ENCODE measurements at regions not wholly inside any gene's neighbourhood (a gene's known extent, or its start where the extent isn't known, plus 50 kb on each side); places are given as distances from the start of the nearest gene placed in this dataset.

DNA sequence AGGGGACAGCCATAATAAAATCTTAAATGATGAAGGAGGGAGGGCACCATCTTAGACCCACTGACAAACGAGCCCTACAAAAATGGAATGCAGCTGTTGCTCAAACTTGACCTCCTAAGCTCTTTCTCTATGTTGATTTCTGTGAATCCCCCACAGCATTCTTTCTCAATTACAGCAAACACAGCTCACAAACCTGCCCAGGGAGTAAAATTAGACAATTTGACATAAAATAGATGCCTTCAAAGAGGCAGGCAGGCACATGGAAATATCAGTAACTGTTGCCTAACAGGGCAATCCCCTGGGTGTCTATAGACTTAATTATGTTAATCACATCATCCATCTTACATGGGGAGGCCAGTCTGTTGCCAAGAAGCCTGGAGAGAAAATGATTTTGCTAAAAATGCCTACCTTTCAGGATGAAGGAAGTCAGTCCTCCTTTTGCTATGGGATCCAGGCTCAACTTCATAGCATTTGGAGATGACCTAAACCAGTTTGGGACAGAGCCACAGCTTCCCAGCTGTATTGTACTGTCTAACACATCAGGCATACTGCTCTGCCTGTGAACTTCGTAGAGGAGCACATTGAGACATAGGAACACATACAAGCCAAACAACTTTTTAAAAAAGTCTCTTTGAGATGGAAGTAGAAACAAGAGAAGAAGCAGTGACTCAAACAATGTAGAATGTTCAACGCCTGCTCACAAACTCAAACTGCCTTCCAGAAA, 1177.4 kb downstream of the SORCS1 start:
- intact Hi-C loops (cut with DNase I; ENCODE audit: low total_unique reads), result no loop called here
- no peak for TF ChIP-seq POLR2A (IDR thresholded peaks at IDR 0.05)
- TF ChIP-seq, protein P1, sequence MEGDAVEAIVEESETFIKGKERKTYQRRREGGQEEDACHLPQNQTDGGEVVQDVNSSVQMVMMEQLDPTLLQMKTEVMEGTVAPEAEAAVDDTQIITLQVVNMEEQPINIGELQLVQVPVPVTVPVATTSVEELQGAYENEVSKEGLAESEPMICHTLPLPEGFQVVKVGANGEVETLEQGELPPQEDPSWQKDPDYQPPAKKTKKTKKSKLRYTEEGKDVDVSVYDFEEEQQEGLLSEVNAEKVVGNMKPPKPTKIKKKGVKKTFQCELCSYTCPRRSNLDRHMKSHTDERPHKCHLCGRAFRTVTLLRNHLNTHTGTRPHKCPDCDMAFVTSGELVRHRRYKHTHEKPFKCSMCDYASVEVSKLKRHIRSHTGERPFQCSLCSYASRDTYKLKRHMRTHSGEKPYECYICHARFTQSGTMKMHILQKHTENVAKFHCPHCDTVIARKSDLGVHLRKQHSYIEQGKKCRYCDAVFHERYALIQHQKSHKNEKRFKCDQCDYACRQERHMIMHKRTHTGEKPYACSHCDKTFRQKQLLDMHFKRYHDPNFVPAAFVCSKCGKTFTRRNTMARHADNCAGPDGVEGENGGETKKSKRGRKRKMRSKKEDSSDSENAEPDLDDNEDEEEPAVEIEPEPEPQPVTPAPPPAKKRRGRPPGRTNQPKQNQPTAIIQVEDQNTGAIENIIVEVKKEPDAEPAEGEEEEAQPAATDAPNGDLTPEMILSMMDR (IDR thresholded peaks at IDR 0.05), result no peak
- DNase-seq, result peak in 1 of 2 donors; percentile 13
- Histone ChIP-seq H3K9me3 (no peaks in the 10 kb centered on the region), H3K4me1 (no peaks in the 10 kb centered on the region), H3K27me3 (no peaks in the 10 kb centered on the region), H3K36me3 (no peaks in the 10 kb centered on the region), H3K27ac (no peak overlapping the region), H3K4me3 (no peak overlapping the region)

DNA sequence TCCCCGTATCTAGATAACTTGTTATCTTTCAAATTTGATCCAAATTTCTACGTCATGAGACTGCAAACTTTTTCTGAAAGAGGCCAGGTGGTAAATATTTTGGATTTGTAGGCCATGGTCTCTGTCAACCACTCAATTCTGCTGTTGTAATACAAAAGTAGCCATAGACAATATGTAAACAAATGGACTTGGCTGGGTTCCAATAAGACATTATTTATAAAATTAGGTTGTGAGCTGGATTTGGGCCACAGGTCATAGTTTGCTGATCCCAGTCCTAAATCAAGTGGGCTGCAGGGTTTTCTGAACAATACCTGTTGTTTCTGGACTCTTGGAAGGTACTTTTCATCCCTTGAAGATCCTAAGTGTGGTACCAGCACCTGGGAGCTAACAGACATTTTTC, 1178.0 kb downstream of the SORCS1 start:
- Histone ChIP-seq H3K4me1 (no peaks in the 10 kb centered on the region), H3K36me3 (no peaks in the 10 kb centered on the region), H3K27me3 (no peaks in the 10 kb centered on the region), H3K9me3 (no peaks in the 10 kb centered on the region), H3K4me3 (no peak overlapping the region), H3K27ac (no peak overlapping the region)
- no peak for TF ChIP-seq POLR2A (IDR thresholded peaks at IDR 0.05)
- TF ChIP-seq, protein P1 (IDR thresholded peaks at IDR 0.05), result no peak
- DNase-seq, result no peak
- intact Hi-C loops (cut with DNase I; ENCODE audit: low total_unique reads), result no loop called here

- no peak for DNase-seq
- no peaks in the 10 kb centered on the region for H3K9me3 ChIP-seq
- H3K27ac ChIP-seq, result no peak overlapping the region
- no peaks in the 10 kb centered on the region for H3K36me3 ChIP-seq
- intact Hi-C loops (cut with DNase I; ENCODE audit: low total_unique reads), result no loop called here
- no peaks in the 10 kb centered on the region for H3K4me1 ChIP-seq
- TF ChIP-seq POLR2A (IDR thresholded peaks at IDR 0.05), result no peak
- TF ChIP-seq, protein P1 (IDR thresholded peaks at IDR 0.05), result no peak
- no peak overlapping the region for H3K4me3 ChIP-seq
- no peaks in the 10 kb centered on the region for H3K27me3 ChIP-seq
These were observed 1181.8 kb downstream of the SORCS1 start for GRCh38 chr10:105982735-105983134.

GRCh38 chr10:105981679-105982078, 1182.8 kb downstream of the SORCS1 start:
- Histone ChIP-seq H3K9me3 (no peaks in the 10 kb centered on the region), H3K4me3 (no peak overlapping the region), H3K36me3 (no peaks in the 10 kb centered on the region), H3K4me1 (no peaks in the 10 kb centered on the region), H3K27ac (no peak overlapping the region), H3K27me3 (no peaks in the 10 kb centered on the region)
- TF ChIP-seq, protein P1 (IDR thresholded peaks at IDR 0.05), result no peak
- TF ChIP-seq POLR2A (IDR thresholded peaks at IDR 0.05), result no peak
- intact Hi-C loops (cut with DNase I; ENCODE audit: low total_unique reads), result no loop called here
- no peak for DNase-seq

DNA sequence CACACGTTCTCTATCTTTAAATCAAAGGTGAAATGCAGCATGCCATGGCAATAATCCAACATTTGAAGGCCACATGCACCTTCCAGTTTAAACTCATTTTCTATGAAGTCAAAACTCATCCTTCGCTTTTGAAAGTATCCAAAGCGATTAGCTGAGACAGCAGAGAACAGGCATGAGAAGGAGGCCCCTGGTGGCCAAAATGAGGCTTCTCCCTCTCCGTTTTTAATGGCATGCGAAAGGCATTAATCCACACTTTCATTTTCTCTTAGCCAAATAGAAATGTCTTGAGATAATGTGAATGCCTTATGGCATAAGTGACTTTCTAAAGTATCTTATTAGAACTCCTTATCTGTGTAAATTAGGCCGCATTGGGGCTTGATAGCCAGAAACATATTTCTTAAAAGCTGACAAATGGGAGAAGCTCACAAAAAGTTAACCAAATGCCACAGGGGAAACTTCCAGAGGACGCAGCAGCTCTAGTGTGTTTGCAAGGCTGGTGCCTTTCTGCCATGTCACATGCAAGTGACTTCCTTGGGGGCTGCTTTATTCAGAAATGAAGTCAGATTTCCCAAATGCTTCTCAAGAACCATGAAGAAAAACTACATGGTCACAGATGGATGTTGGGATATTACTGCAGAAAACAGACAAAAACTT, 1189.6 kb downstream of the SORCS1 start:
- no peak overlapping the region for H3K27ac ChIP-seq
- no peak for TF ChIP-seq POLR2A (IDR thresholded peaks at IDR 0.05)
- TF ChIP-seq, protein P1 (IDR thresholded peaks at IDR 0.05), result peak; percentile 21 to 56 (median 34)
- no peak overlapping the region for H3K4me3 ChIP-seq

More for the DNA sequence above, 1189.6 kb downstream of the SORCS1 start:
- intact Hi-C loops (cut with DNase I; ENCODE audit: low total_unique reads), result no loop called here
- Histone ChIP-seq H3K9me3 (no peaks in the 10 kb centered on the region), H3K36me3 (no peaks in the 10 kb centered on the region), H3K4me1 (no peaks in the 10 kb centered on the region), H3K27me3 (no peaks in the 10 kb centered on the region)
- DNase-seq, result peak in 1 of 2 donors; percentile 14

Measured in uterus (tissue), 3 donors.